KMS-11 (cell line): ENCODE measurements at regions not wholly inside any gene's neighbourhood (a gene's known extent, or its start where the extent isn't known, plus 50 kb on each side); places are given as distances from the start of the nearest gene placed in this dataset.
A peak's percentile ranks its signal among the peaks of the same experiment; 100 is the strongest.

Experiments used
- H2AFZ ChIP-seq: fragments of 200-600 bp; sonication (generic); 2 replicates; pipeline ENCODE4 v1.6.1; 2016; ENCODE audit warnings: antibody characterized with exemption, mixed run types, low read depth
- H3K27ac ChIP-seq: fragments of 200-600 bp; sonication (generic); 2 replicates; pipeline ENCODE4 v1.6.1; 2016; ENCODE audit warnings: mild to moderate bottlenecking, mixed run types
- H3K27me3 ChIP-seq: fragments of 200-600 bp; sonication (generic); 2 replicates; pipeline ENCODE4 v1.6.1; 2017; ENCODE audit warnings: mild to moderate bottlenecking, low read depth, mixed run types, moderate library complexity; ENCODE audit not compliant: insufficient read depth
- H3K36me3 ChIP-seq: fragments of 200-600 bp; sonication (generic); 2 replicates; pipeline ENCODE4 v1.6.1; 2017; ENCODE audit warnings: mild to moderate bottlenecking, mixed run types; ENCODE audit not compliant: insufficient read depth
- H3K4me1 ChIP-seq: fragments of 200-600 bp; sonication (generic); 2 replicates; pipeline ENCODE4 v1.6.1; 2016; ENCODE audit warnings: mild to moderate bottlenecking, low read depth, mixed run types; ENCODE audit not compliant: poor library complexity, severe bottlenecking
- H3K4me2 ChIP-seq: fragments of 200-600 bp; sonication (generic); 2 replicates; pipeline ENCODE4 v1.7.0; 2016; ENCODE audit warnings: mild to moderate bottlenecking, mixed run types
- H3K4me3 ChIP-seq: fragments of 200-600 bp; sonication (generic); IDR thresholded peaks from 2 replicates; pipeline ENCODE4 v1.6.1; 2017; ENCODE audit warnings: low read depth, low read length, mixed read lengths; ENCODE audit not compliant: insufficient read depth
- H3K79me2 ChIP-seq: fragments of 200-600 bp; sonication (generic); 2 replicates; pipeline ENCODE4 v1.6.1; 2016; ENCODE audit warnings: low read depth, mixed run types; ENCODE audit not compliant: insufficient read depth
- H3K9ac ChIP-seq: fragments of 200-600 bp; sonication (generic); 2 replicates; pipeline ENCODE4 v1.6.1; 2016; ENCODE audit warnings: mild to moderate bottlenecking, mixed run types
- H4K20me1 ChIP-seq: fragments of 200-600 bp; sonication (generic); 2 replicates; pipeline ENCODE4 v1.6.1; 2016; ENCODE audit warnings: mild to moderate bottlenecking, mixed run types; ENCODE audit not compliant: insufficient read depth
- CTCF ChIP-seq: fragments of 200-600 bp; sonication (generic); conservative IDR thresholded peaks from 2 replicates; pipeline ENCODE4 v1.6.1; 2017; ENCODE audit warnings: low read depth, mild to moderate bottlenecking, antibody characterized with exemption, low read length, moderate library complexity, mixed read lengths

GRCh38 chr1:59063501-59063900, 233.4 kb upstream of the FGGY start:
- Histone ChIP-seq H3K9ac (no peak overlapping the region), H4K20me1 (no peaks in the 10 kb centered on the region), H3K36me3 (no peaks in the 10 kb centered on the region), H3K79me2 (no peaks in the 10 kb centered on the region), H3K4me3 (no peak overlapping the region), H3K27ac (no peak overlapping the region), H3K4me1 (no peaks in the 10 kb centered on the region), H3K27me3 (no peaks in the 10 kb centered on the region), H2AFZ (no peak overlapping the region), H3K4me2 (no peak overlapping the region)
- no peak for TF ChIP-seq CTCF

GRCh38 chr1:59064592-59064991, 232.3 kb upstream of the FGGY start:
- no peak overlapping the region for H3K4me2 ChIP-seq
- no peaks in the 10 kb centered on the region for H3K36me3 ChIP-seq
- H3K27me3 ChIP-seq = no peaks in the 10 kb centered on the region
- no peak overlapping the region for H3K27ac ChIP-seq
- no peak overlapping the region for H2AFZ ChIP-seq
- no peaks in the 10 kb centered on the region for H3K79me2 ChIP-seq
- H3K4me1 ChIP-seq = no peaks in the 10 kb centered on the region
- H3K9ac ChIP-seq = no peak overlapping the region
- no peaks in the 10 kb centered on the region for H4K20me1 ChIP-seq
- H3K4me3 ChIP-seq = no peak overlapping the region
- no peak for TF ChIP-seq CTCF

- no peak overlapping the region for H3K4me2 ChIP-seq
- H2AFZ ChIP-seq = no peak overlapping the region
- H3K4me1 ChIP-seq = peaks cover 10% of the 10 kb centered on the region
- H3K27me3 ChIP-seq = no peaks in the 10 kb centered on the region
- no peak overlapping the region for H3K9ac ChIP-seq
- no peak for TF ChIP-seq CTCF
- H3K4me3 ChIP-seq = no peak overlapping the region
- no peaks in the 10 kb centered on the region for H3K79me2 ChIP-seq
- H3K27ac ChIP-seq = no peak overlapping the region
- no peaks in the 10 kb centered on the region for H3K36me3 ChIP-seq
- no peaks in the 10 kb centered on the region for H4K20me1 ChIP-seq
Observed at GRCh38 chr1:59066236-59066635, 230.7 kb upstream of the FGGY start.

- no peak for TF ChIP-seq CTCF
- Histone ChIP-seq H3K36me3 (no peaks in the 10 kb centered on the region), H3K4me2 (no peak overlapping the region), H3K4me1 (peaks cover 11% of the 10 kb centered on the region), H3K79me2 (no peaks in the 10 kb centered on the region), H3K9ac (no peak overlapping the region), H2AFZ (0 out of 2 replicates have a peak overlapping the region, but pooled peaks have one; percentile 34), H3K4me3 (no peak overlapping the region), H3K27me3 (no peaks in the 10 kb centered on the region), H4K20me1 (no peaks in the 10 kb centered on the region), H3K27ac (no peak overlapping the region)
Observed at GRCh38 chr1:59070610-59071009, 226.3 kb upstream of the FGGY start.
